ENCODE measurements at regions not wholly inside any gene's neighbourhood (a gene's known extent, or its start where the extent isn't known, plus 50 kb on each side); places are given as distances from the start of the nearest gene placed in this dataset.

GRCh38 chr12:126898562-126898961, 1368.4 kb upstream of the TMEM132C start:
- Histone ChIP-seq H2BK15ac (ENCODE audit: low read length) (peak overlapping the region; percentile 13; the same call in 1 of the 2 replicates), H3K56ac (replicated peaks; ENCODE audit: insufficient read length, low read depth, low read length) (no peak overlapping the region), H3K4ac (replicated peaks; ENCODE audit: insufficient read length, low read depth, low read length) (no peak overlapping the region), H2AFZ (ENCODE audit: low read length) (0 out of 2 replicates have a peak overlapping the region, but pooled peaks have one; percentile 58), H3K36me3 (ENCODE audit: control insufficient read depth in 2 of 4, insufficient read depth in 4 of 4, low read length in 3 of 4) (no peaks in the 10 kb centered on the region), H3K27ac (ENCODE audit: low read depth, low read length) (no peak overlapping the region), H3K4me1 (replicated peaks in 1 of 4; ENCODE audit: control insufficient read depth in 3 of 4, insufficient read depth in 4 of 4, low read length in 3 of 4) (peaks cover 0 to 9% (median 4%) of the 10 kb centered on the region in 4 experiments; a peak in 3 of 7 replicates), H2AK5ac (ENCODE audit: low read depth, low read length) (no peak overlapping the region), H4K20me1 (replicated peaks in 1 of 2; ENCODE audit: control insufficient read depth in 1 of 2, insufficient read depth in 2 of 2, low read length in 2 of 2) (no peaks in the 10 kb centered on the region), H2BK120ac (replicated peaks; ENCODE audit: low read depth, low read length) (no peak overlapping the region), H3K79me1 (ENCODE audit: low read depth, low read length) (no peaks in the 10 kb centered on the region), H2BK12ac (ENCODE audit: low read depth, low read length) (peak overlapping the region; percentile 72; the same call in 1 of the 2 replicates), H2BK5ac (ENCODE audit: low read depth, low read length) (no peak overlapping the region), H3K27me3 (replicated peaks in 1 of 4; ENCODE audit: control insufficient read depth in 3 of 4, extremely low read depth in 1 of 4, insufficient read depth in 3 of 4, low read length in 3 of 4) (no peaks in the 10 kb centered on the region), H3K18ac (ENCODE audit: extremely low read depth, low read length) (no peak overlapping the region), H3K23ac (ENCODE audit: insufficient read length) (no peak overlapping the region), H3K14ac (ENCODE audit: insufficient read length) (no peak overlapping the region), H4K91ac (replicated peaks; ENCODE audit: insufficient read length, low read length) (no peak overlapping the region), H2BK20ac (ENCODE audit: low read length) (0 out of 2 replicates have a peak overlapping the region, but pooled peaks have one; percentile 75), H3K23me2 (ENCODE audit: low read depth, low read length) (no peaks in the 10 kb centered on the region), H3K4me3 (ENCODE audit: extremely low read depth in 1 of 4, insufficient read depth in 2 of 4, low read depth in 3 of 4, low read length in 4 of 4) (no peak overlapping the region), H3K9me3 (ENCODE audit: insufficient read depth in 2 of 2, low read depth in 1 of 2, low read length in 1 of 2) (no peaks in the 10 kb centered on the region), H3K79me2 (ENCODE audit: control insufficient read depth in 1 of 2, insufficient read depth in 2 of 2, low read length in 2 of 2) (no peaks in the 10 kb centered on the region), H4K8ac (ENCODE audit: extremely low read depth, insufficient read depth, low read length) (no peak overlapping the region), H4K5ac (ENCODE audit: insufficient read length, low read depth, low read length) (no peak overlapping the region), H3K4me2 (ENCODE audit: insufficient read depth in 1 of 2, low read depth in 2 of 2, low read length in 2 of 2) (no peak overlapping the region), H3K9ac (replicated peaks in 1 of 4; ENCODE audit: extremely low read depth in 1 of 4, low read depth in 3 of 4, low read length in 3 of 4) (no peak overlapping the region)
- DNase-seq (ENCODE audit: low read depth in 1 of 2, low spot score in 2 of 2) (no peak), FAIRE-seq (no peak)
- no peak for TF ChIP-seq TCF12 (IDR thresholded peaks at IDR 0.05; ENCODE audit: low read depth, low read length)
- TF ChIP-seq MAFK (IDR thresholded peaks at IDR 0.05; ENCODE audit: low read depth, low read length), result no peak
- no peak for TF ChIP-seq FOSL1 (IDR thresholded peaks at IDR 0.05; ENCODE audit: insufficient read depth, low read depth, low read length)
- TF ChIP-seq CTCF (IDR thresholded peaks at IDR 0.05; ENCODE audit: control extremely low read depth in 1 of 3, insufficient read depth in 1 of 3, low read depth in 1 of 3, low read length in 3 of 3), result no peak
- TF ChIP-seq SP2 (IDR thresholded peaks at IDR 0.05; ENCODE audit: low read length), result no peak
- no peak for TF ChIP-seq TAF1 (IDR thresholded peaks at IDR 0.05; ENCODE audit: low read depth, low read length)
- TF ChIP-seq EZH2 (IDR thresholded peaks at IDR 0.05; ENCODE audit: low read depth, low read length, severe bottlenecking), result no peak
- no peak for TF ChIP-seq POLR2A (IDR thresholded peaks at IDR 0.05; ENCODE audit: control extremely low read depth in 1 of 2, low read depth in 2 of 2, low read length in 2 of 2)
- TF ChIP-seq RXRA (IDR thresholded peaks at IDR 0.05; ENCODE audit: insufficient read depth, low read depth, low read length), result no peak
- ChIA-PET POLR2A (ENCODE audit: partially characterized antibody) (no interaction called here), CTCF (ENCODE audit: partially characterized antibody) (interaction anchor here (0.9 to 1.3 kb wide), 2 partner anchors 27 to 383 kb away, joined by 3 to 4 read pairs; no protein-coding TSS in a partner anchor)
- WGBS, 2 experiments (ENCODE audit: extremely low coverage in 1 of 2, insufficient coverage in 1 of 2, insufficient read length in 1 of 2, insufficient replicate concordance in 2 of 2, low coverage in 1 of 2, low lambda C conversion rate in 2 of 2, missing lambda C conversion rate in 1 of 2), result 78 to 92% methylated on average over 1 to 4 of the region's 4 CpGs
